NT2/D1 (cell line): ENCODE measurements at regions not wholly inside any gene's neighbourhood (a gene's known extent, or its start where the extent isn't known, plus 50 kb on each side); places are given as distances from the start of the nearest gene placed in this dataset.
"Not testable (repeated sequence)": the region's sequence is repeated elsewhere in the genome, so short reads cannot be mapped to it uniquely, and the experiment has no call there.

ENCODE experiments used
- DNase-seq: peaks from one replicate; pipeline ENCODE4 v3.0.0-alpha.2; 2011; ENCODE audit warnings: low read depth, low spot score
- H3K27me3 ChIP-seq: 2 replicates; pipeline ENCODE4 v1.6.0; 2011; ENCODE audit warnings: mild to moderate bottlenecking; ENCODE audit not compliant: insufficient read length, insufficient read depth
- H3K36me3 ChIP-seq: 2 replicates; pipeline ENCODE4 v1.6.1; 2011; ENCODE audit warnings: mild to moderate bottlenecking, low read length, mixed read lengths; ENCODE audit not compliant: insufficient read depth, insufficient read length
- H3K4me1 ChIP-seq: 2 replicates; pipeline ENCODE4 v1.5.1; 2011; ENCODE audit not compliant: insufficient read depth, insufficient read length
- H3K4me3 ChIP-seq: 2 replicates; pipeline ENCODE4 v1.5.1; 2011; ENCODE audit warnings: low read depth; ENCODE audit not compliant: insufficient read length
- H3K9ac ChIP-seq: 2 replicates; pipeline ENCODE4 v1.6.0; 2011; ENCODE audit warnings: low read depth; ENCODE audit not compliant: insufficient read length
- H3K9me3 ChIP-seq: 2 replicates; pipeline ENCODE4 v1.5.1; 2011; ENCODE audit warnings: mild to moderate bottlenecking, low read length; ENCODE audit not compliant: insufficient read depth

DNA sequence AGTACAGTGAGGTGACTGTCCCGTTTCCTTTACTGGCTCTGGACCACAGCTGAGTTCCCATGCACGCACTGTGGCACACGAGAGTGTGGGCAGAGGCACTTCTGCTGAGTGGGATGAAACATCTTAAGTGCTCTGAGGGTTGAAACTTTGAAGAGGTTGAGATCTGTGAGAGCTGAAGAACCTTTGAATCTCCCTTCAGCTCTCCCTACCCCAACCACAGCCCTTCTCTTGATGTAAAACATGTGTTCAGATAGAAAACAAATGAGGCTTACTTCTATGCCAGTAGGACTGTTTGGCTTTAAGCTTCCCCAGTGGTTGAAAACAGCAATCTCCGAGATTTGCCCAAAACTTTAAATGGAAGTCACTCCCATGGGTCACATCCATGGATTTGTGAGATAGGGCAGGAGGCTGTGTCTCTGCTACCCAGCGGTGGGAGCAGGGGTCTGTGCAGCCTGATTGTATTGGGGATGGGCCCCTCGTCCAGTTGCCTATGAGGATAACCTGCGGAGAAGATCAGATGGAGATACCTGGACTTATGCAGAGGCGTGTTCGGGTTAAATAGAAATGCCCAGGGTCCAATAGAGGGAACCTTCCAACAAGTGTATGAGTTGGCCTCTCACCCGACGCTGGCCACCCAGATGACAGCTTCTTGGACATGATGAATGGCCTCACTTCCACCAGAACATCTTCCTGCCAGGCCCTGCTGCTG is 178.0 kb upstream of the PLGLB2 start:
- H3K4me3 ChIP-seq, H3K36me3 ChIP-seq, DNase-seq, H3K4me1 ChIP-seq, H3K9me3 ChIP-seq, H3K27me3 ChIP-seq, H3K9ac ChIP-seq: not testable (repeated sequence)

DNA sequence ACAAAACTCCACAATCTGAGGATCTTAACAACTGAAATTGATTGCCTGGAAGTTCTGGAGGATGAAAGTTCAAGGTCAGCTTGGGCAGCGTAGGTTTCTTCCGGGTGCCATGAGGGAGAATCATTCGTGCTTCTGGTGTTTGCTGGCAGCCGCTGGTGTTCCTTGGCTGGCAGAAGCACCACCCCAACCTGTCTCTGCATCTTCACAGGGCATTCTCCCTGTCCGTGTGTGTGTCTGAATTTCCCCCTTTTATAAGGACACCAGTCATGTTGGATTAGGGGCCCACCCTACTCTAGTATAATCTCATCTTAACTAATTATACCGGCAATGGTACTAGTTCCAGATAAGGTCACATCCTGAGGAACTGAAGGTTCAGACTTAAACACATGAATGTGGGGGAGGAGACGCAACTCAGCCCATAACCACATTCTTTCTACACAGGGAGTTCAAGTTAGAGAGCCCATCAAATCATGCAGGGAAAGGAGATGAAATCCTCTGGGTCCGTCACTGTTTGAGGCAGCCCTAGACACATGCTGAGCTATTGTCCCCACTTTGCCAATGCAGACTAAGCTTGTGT is 175.9 kb upstream of the PLGLB2 start:
- H3K4me1 ChIP-seq, H3K9ac ChIP-seq, H3K9me3 ChIP-seq, DNase-seq, H3K27me3 ChIP-seq, H3K4me3 ChIP-seq, H3K36me3 ChIP-seq: not testable (repeated sequence)

DNA sequence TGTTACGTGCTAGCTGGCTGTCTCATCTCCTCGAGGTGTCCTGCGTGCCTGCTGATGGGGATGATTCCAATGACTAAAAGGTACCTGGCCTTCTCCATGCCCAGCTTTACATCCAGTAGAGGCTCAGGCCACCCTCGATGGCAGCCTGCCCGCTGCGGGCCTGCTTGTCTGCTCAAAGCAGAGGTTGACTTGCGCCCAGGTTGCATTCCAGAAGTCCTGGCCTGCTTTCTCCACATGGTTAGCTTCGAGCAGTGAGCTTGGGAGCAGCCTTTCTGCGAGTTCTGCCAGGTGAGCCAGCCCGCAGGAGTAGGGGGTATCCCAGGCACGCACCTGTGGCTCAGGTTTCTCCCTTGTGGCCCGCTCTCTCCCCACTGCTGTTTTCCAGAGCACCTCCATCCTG is 175.0 kb upstream of the PLGLB2 start:
- H3K4me1 ChIP-seq, H3K36me3 ChIP-seq, DNase-seq, H3K4me3 ChIP-seq, H3K9ac ChIP-seq, H3K9me3 ChIP-seq, H3K27me3 ChIP-seq: not testable (repeated sequence)

DNA sequence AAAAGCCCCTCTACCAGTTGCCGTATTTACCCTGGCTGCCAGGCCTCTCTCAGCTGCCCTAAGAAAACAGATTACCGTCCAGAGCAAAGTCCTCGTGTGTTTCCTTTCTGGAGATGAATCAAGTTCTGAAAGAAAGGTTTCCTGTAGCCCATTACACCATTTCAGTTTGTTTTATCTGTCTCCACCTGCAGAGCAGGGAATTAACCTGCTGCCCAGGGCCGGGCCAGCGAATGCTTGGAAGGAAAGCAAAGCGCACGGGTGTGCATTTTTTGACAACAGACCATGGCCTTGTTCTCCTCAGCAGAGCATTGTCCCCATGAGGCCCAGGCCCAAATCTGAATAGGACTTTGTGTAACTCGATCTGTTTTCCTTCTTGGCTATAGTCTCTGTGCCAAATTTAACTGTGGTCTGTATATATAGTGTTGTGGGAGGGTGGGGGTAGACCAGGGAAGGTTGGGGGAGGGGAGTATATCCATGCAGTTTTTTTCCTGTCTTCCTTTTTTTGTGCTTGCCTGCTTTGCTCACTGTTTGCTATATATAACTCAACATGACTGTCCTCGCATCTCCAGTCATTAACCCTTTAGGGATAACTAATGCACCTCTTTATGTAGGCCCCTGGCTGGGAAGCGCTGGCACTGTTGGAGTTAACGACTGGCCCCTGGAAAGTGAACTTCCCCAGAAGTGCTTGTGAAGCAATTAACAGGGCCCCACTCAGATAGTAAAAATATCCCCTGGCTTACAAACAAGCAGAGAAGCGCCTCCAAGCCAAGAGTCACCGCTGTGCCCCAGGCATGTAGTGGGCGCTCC is 174.3 kb upstream of the PLGLB2 start:
- not testable (repeated sequence) for H3K4me3 ChIP-seq, H3K36me3 ChIP-seq, H3K9ac ChIP-seq, H3K4me1 ChIP-seq, H3K9me3 ChIP-seq, DNase-seq, H3K27me3 ChIP-seq

DNA sequence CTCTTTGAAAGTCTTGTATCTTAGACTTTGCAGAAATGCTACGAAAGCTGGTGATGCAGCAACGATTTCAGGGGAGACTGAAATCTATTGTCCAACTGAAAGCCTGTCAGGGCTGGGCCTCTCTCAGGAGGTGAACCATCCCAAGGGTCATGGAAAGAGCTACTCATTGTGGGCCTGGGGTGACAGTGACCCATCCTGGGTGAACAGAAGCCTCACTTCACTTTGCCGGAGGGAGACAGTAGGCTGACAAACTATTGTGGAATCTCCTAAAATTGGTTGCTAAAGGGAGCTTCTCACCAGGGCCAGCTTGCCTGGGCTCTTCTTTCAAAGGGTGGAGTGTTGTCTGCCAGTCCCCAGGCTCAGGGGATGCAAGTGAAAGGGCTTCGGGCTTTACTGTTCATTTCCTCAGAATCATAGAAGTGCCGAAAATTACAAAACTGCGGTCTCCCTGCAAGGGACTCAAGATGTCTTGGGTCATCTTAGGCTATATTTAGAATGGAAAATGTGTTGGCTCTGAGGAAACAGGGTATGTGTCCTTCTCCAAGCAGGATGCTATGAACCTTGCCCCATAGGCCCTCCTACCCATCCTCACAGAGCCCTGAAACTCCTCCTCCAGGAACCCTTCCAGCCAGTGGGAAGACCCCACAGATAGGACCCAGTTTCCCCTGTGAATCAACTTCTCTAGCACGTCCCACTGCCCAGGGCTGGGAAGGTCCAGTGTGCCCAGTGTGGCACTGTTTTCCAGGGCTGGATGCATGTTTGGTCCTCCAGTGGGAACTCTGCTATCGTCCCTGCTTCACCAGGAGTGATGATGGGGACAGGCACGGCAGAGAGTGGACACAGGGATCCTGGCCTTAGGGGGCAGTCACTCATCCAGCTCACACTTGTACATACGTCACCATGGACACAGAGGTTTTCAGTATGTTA is 173.4 kb upstream of the PLGLB2 start:
- H3K27me3 ChIP-seq, DNase-seq, H3K9me3 ChIP-seq, H3K4me1 ChIP-seq, H3K9ac ChIP-seq, H3K36me3 ChIP-seq, H3K4me3 ChIP-seq: not testable (repeated sequence)

DNA sequence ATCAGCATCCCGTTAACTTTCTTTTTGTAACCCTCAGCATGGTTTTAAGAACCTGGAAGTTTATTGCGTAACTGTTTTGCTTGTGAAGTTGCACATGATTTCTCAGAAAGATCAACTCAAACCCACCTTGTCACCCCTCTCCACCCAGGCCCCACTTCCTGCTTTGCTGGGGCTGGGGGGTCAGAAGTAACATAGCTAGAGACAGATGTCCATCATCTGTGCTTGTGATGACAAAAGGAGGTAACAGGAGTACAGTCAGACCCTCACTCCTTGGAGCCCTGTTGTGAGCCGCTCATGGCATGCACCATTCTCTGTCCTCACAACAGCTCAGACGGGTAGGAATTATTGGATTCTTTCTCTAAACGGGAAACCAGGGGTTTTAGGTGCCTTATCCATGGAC is 172.7 kb upstream of the PLGLB2 start:
- not testable (repeated sequence) for H3K4me1 ChIP-seq, H3K9me3 ChIP-seq, H3K4me3 ChIP-seq, H3K27me3 ChIP-seq, H3K9ac ChIP-seq, DNase-seq, H3K36me3 ChIP-seq

DNA sequence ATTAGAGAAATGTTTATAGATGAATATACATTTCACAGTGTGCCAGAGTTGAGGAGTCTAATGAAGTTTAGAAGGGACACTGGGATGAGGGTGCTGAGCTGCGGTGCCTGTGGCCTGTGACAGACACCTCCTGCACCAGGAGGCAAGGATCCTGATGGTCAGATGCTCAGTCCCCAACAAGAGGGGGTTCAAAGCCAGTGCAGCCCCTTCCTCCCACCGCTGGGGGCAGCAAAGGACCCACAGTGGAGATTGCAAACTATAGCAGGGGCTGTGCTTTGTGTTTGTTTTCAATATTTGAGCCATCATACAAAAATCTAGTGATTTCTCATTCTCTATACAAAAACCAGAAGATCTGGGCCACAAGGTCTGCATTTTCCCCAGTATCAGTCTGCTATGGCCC is 170.5 kb upstream of the PLGLB2 start:
- not testable (repeated sequence) for DNase-seq, H3K9ac ChIP-seq, H3K27me3 ChIP-seq, H3K4me1 ChIP-seq, H3K4me3 ChIP-seq, H3K36me3 ChIP-seq, H3K9me3 ChIP-seq

DNA sequence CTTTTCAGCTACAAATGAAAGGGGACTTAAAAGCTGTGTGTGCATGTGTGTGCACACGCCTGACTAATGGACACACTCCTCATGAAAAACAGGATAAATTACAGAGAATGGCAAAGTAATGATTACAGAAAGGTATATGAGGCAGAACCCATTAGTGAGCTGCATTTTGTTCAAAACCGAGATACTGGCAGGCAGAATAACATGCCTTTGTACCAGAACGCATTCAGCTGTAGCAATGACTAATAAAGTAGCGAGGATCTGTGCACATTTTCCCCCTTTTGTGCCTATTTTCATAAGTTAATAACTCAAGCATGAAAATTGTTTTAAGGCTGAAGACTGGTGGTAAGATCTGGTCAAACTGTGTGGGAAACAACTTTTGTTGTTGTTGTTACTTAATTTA is 165.7 kb upstream of the PLGLB2 start:
- H3K4me3 ChIP-seq, H3K9me3 ChIP-seq, DNase-seq, H3K36me3 ChIP-seq, H3K27me3 ChIP-seq, H3K4me1 ChIP-seq, H3K9ac ChIP-seq: not testable (repeated sequence)

DNA sequence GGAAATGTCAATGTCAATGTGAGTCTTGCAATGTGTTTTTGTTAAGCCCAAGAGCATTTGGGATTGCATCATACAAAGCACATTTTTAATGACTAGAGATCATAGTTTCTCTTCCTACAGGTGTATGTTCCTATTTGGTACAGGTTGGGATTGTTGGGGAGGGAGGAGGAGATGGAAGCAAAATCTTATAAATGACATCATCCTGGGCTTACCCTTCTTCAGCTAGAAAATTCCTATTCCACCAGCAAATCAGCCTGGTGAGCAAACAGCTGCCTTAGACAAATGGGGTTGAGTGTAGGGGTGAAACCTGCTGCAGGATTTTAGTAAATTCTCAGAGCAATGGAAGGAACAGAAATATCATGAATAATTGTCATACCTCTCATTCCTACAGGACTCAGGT is 165.3 kb upstream of the PLGLB2 start:
- not testable (repeated sequence) for H3K4me3 ChIP-seq, DNase-seq, H3K27me3 ChIP-seq

DNA sequence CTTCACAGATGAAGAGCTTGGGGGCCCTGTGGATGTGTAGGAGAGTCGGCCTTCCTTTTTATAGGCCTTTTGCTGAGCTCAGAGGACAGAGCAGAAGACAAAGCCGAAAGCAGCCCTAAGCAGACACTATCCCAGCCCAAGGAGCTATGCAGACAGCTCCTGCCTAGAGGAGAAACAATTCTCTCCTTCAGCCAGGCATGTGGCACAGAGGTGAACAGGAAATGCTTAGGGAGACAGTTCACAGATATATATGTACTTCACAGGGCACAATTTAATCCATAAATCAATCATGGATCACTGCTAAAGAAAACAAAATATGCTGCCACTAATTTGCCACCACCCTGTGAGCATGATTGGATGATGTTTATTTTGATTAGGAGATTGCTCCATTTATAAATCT is 164.5 kb upstream of the PLGLB2 start:
- H3K9ac ChIP-seq, DNase-seq, H3K4me1 ChIP-seq, H3K4me3 ChIP-seq, H3K9me3 ChIP-seq, H3K36me3 ChIP-seq, H3K27me3 ChIP-seq: not testable (repeated sequence)

More for the DNA sequence above, 165.3 kb upstream of the PLGLB2 start:
- not testable (repeated sequence) for H3K4me1 ChIP-seq, H3K9me3 ChIP-seq, H3K36me3 ChIP-seq, H3K9ac ChIP-seq

DNA sequence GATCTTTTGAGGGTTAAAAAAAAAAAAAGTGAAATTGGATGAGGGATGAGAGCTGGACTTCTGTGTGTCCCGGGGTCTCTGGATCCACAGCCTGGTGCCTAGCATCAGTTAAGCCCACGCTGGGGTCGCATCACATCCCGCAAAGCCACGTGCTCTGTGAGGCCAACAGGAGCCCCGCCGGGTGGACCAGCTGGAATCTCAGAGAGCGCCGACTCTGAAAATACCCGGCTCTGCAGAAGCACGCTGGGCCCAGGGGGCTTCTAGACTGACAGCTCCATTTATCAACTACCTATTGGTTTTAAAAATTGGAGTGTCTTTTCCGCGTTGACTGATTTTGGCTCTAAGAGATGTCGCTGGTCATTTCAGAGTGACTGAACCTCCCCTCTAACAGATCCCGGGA is 164.1 kb upstream of the PLGLB2 start:
- H3K27me3 ChIP-seq, H3K4me3 ChIP-seq, H3K9me3 ChIP-seq, DNase-seq, H3K36me3 ChIP-seq, H3K4me1 ChIP-seq, H3K9ac ChIP-seq: not testable (repeated sequence)
